GM12875 (cell line): ENCODE measurements at regions not wholly inside any gene's neighbourhood (a gene's known extent, or its start where the extent isn't known, plus 50 kb on each side); places are given as distances from the start of the nearest gene placed in this dataset.

Experiments
- H3K4me3 ChIP-seq: one replicate; pipeline ENCODE4 v1.5.1; 2011; ENCODE audit warnings: low read depth, low read length, control low read depth
- TF ChIP-seq, protein P1 (sequence below): IDR thresholded peaks from 2 replicates; pipeline ENCODE4 v1.5.1; 2011; ENCODE audit warnings: low read depth, mild to moderate bottlenecking, control low read depth, inconsistent platforms, low read length, moderate library complexity, borderline replicate concordance; ENCODE audit not compliant: insufficient read depth

DNA sequence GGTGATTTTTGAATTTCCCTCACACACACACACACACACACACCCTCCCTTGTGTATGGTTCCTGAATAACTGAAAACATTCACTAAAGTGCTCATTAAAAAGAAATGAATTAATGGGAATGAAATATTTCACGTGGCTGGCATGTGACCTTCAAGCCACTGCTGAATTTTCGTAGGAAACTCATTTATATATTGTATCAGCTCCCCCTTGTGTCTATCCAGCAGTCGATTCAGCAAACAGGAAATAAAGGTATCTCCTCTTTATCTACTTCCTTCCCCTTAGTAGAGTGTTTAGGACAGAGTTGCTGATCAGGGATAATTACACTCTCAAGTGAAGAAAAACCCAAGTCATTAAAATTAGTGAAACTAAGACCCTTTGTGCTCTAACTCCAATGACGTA lies 912.6 kb upstream of the LCORL start:
- TF ChIP-seq, protein P1, sequence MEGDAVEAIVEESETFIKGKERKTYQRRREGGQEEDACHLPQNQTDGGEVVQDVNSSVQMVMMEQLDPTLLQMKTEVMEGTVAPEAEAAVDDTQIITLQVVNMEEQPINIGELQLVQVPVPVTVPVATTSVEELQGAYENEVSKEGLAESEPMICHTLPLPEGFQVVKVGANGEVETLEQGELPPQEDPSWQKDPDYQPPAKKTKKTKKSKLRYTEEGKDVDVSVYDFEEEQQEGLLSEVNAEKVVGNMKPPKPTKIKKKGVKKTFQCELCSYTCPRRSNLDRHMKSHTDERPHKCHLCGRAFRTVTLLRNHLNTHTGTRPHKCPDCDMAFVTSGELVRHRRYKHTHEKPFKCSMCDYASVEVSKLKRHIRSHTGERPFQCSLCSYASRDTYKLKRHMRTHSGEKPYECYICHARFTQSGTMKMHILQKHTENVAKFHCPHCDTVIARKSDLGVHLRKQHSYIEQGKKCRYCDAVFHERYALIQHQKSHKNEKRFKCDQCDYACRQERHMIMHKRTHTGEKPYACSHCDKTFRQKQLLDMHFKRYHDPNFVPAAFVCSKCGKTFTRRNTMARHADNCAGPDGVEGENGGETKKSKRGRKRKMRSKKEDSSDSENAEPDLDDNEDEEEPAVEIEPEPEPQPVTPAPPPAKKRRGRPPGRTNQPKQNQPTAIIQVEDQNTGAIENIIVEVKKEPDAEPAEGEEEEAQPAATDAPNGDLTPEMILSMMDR = no peak

DNA sequence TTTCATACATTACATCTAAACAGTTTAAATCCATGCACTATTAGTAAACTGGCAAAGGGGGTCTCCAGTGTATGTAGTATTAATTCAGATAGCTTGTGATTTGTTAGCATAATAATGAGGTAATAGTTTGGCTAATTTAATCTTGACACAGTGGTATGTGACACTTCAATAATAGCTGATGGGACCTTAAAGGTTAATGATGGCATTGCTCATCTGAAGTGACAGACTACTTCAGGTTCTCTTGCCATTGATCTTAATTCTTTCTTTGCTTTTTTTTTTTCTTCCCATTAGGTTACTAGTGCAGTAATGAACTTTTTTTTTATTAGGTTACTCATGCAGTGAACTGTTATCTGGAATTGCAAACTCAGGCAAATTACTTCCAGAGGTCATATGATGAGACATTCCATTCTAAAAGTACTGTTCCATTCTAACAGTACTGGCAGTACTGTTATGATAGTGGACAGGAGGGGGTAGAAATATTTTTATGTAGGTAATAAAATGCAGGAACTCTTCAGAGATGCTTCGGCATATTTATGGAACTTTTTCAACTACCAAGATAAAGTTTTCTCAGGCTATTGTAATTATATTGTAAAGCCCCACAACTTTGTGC lies 911.3 kb upstream of the LCORL start:
- TF ChIP-seq, protein P1 = no peak
- no peak overlapping the region for H3K4me3 ChIP-seq

More for the DNA sequence above, 912.6 kb upstream of the LCORL start:
- no peak overlapping the region for H3K4me3 ChIP-seq

DNA sequence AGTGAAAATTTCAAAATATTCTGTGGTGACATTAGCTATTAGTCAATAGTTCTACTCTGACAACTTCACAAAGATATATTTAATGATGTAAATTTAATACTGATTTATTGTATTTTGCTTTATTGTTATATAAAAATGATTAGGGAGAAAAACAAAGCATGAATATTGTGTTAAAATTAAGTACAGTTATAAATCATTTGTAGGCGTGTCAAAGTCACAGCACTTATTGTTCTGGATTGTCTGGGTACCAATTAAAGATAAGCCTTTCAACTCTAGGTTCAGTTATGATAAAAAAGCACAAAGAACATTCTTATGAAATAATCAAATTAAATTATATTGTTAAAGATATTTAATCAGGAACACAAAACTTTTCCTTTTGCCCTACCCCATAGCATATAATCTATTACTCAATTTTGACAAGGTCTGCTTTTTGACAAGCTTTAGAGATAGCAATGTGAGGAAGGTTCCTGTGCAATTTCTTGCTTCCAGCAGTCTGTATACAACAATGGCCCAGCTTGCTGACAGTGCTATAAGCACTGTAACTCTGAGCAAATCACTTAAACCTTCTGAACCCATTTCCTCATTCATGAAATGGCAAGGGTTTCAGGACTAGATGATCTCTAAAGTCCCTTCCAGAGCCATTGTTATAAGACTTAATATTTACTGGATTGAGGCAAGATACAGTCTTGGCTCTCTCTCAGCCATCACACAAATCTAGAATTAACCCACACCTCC lies 910.3 kb upstream of the LCORL start:
- no peak overlapping the region for H3K4me3 ChIP-seq
- TF ChIP-seq, protein P1 = no peak

DNA sequence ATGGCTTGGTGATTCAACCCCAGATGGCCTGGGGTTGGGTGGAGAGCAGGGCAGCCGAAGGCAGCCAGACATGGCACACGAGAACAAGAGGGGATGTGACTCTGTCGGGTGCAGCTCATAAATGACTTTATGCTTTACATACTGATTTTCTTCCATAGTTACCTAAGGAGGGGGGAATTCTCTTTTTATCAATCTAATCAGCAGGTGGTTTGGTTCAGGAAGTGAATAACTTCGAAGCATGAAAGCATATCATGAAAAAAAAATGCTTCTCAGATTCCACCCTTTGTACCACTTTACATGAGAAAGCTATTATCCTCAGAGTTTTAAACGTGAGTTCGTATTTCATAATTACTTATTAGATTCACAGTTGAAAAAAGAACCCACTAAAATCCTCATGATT lies 908.9 kb upstream of the LCORL start:
- TF ChIP-seq, protein P1 = no peak

DNA sequence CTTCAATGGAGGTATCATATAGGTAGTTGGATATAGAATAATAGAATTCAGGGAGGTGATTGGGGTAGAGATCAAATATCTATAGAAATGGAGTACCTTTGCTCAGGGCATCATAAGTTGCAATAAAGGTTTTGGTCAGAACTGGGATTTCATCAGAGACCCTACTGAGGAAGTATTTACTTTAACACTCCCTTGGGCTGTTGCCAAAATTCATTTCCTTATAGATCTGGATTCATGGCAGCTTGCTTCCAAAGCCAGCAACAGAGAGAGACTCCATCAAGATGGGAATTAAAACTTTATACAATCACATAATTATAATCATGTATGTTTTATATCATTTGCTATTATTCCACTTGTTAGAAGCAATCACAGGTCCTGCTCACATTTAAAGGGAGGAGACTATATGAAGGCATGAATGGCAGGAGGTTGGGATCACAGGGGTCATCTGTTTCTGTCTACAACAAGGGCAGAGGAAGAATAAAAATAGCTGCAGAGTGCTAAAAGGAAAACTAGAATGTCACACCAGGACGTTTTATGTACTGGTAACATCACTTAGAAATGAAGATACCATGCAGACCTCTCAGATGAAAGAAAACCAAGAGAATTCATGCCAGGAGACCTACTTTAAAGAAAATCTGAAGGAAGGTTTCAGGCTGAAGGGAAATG lies 902.1 kb upstream of the LCORL start:
- TF ChIP-seq, protein P1 = no peak
- H3K4me3 ChIP-seq = no peak overlapping the region

More for the DNA sequence above, 908.9 kb upstream of the LCORL start:
- H3K4me3 ChIP-seq = no peak overlapping the region

DNA sequence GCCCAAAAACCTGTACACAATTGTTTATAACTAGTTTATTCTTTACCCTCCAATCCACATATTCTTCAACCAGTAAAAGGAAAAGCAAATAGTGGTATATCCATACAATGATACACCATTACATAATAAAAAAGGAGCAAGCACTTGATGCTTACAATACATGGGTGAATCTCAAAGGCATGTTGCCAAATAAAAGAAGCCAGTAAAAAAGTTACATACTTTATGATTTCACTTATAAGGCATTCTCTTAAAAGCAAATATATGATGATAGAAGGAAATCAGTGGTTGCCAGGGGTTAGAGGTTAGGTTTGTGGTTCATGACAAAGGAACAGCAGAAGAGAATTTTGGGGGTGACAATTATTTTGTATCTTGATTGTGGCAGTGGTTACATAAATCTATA lies 896.1 kb upstream of the LCORL start:
- H3K4me3 ChIP-seq = no peak overlapping the region
- TF ChIP-seq, protein P1 = no peak

DNA sequence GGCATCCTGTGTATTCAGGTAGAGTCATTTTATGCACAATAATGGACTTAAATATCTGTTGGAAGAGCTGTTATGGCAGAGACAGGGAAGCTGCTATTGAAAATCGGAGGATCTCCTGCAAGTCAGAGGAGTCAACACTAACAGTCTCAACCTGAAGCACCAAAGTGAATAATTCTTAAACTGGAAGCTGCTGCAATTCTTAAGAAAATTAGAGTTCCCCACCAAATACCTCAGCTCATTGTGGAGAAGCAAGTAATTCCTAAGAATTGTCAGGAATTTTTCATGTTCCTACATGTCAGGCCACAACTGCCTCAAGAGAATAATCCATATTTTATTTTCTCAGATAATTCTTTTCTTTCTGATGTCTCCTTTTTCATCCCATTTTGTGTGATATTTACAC lies 892.6 kb upstream of the LCORL start:
- TF ChIP-seq, protein P1 = no peak
- no peak overlapping the region for H3K4me3 ChIP-seq
